NCI-H526 treated with DMSO at 0.1 percent for 48 hours (cell line): ENCODE measurements at regions not wholly inside any gene's neighbourhood (a gene's known extent, or its start where the extent isn't known, plus 50 kb on each side); places are given as distances from the start of the nearest gene placed in this dataset.
"Not testable (repeated sequence)": the region's sequence is repeated elsewhere in the genome, so short reads cannot be mapped to it uniquely, and the experiment has no call there.

Experiments used
- DNase-seq: peaks from one replicate; lab custom pipeline; 2025; lab: John Stamatoyannopoulos, UW

- no peak for DNase-seq
Measured at GRCh38 chr9:12424243-12424642, 268.9 kb upstream of the TYRP1 start.

- DNase-seq: no peak
Measured at GRCh38 chr9:12425878-12426864, 267.0 kb upstream of the TYRP1 start.

GRCh38 chr9:12439267-12439666 is 253.9 kb upstream of the TYRP1 start:
- no peak for DNase-seq

GRCh38 chr9:12441080-12441479 is 252.1 kb upstream of the TYRP1 start:
- DNase-seq: not testable (repeated sequence)

GRCh38 chr9:12441506-12441905 is 251.7 kb upstream of the TYRP1 start:
- no peak for DNase-seq

- DNase-seq: no peak
Measured at GRCh38 chr9:12448246-12448645, 244.9 kb upstream of the TYRP1 start.

- no peak for DNase-seq
Measured at GRCh38 chr9:12457237-12457636, 235.9 kb upstream of the TYRP1 start.

- no peak for DNase-seq
Measured at GRCh38 chr9:12461763-12462460, 231.3 kb upstream of the TYRP1 start.

GRCh38 chr9:12462861-12463260 is 230.3 kb upstream of the TYRP1 start:
- DNase-seq: no peak

- DNase-seq: no peak
Measured at GRCh38 chr9:12463641-12464040, 229.5 kb upstream of the TYRP1 start.

GRCh38 chr9:12464400-12464799 is 228.8 kb upstream of the TYRP1 start:
- no peak for DNase-seq

GRCh38 chr9:12464910-12465512 is 228.2 kb upstream of the TYRP1 start:
- DNase-seq: no peak

GRCh38 chr9:12469084-12469483 is 224.1 kb upstream of the TYRP1 start:
- DNase-seq: no peak

GRCh38 chr9:12494411-12494810 is 198.8 kb upstream of the TYRP1 start:
- no peak for DNase-seq

- DNase-seq: no peak
Measured at GRCh38 chr9:12497790-12498189, 195.4 kb upstream of the TYRP1 start.

GRCh38 chr9:12502520-12502919 is 190.7 kb upstream of the TYRP1 start:
- no peak for DNase-seq

GRCh38 chr9:12503606-12504122 is 189.5 kb upstream of the TYRP1 start:
- DNase-seq: no peak

- no peak for DNase-seq
Measured at GRCh38 chr9:12510551-12510950, 182.6 kb upstream of the TYRP1 start.

GRCh38 chr9:12511726-12512125 is 181.5 kb upstream of the TYRP1 start:
- no peak for DNase-seq

- DNase-seq: no peak
Measured at GRCh38 chr9:12516031-12516430, 177.2 kb upstream of the TYRP1 start.

GRCh38 chr9:12516573-12516972 is 176.6 kb upstream of the TYRP1 start:
- DNase-seq: no peak

- DNase-seq: no peak
Measured at GRCh38 chr9:12538842-12539579, 154.2 kb upstream of the TYRP1 start.
